Neural cell (in vitro differentiated cells): ENCODE measurements at regions not wholly inside any gene's neighbourhood (a gene's known extent, or its start where the extent isn't known, plus 50 kb on each side); places are given as distances from the start of the nearest gene placed in this dataset.

Experiments used
- H2AFZ ChIP-seq: fragments of 200-600, 300-800 bp; sonication (generic), shearing (Covaris generic); 2 replicates; pipeline ENCODE4 v1.6.0; 2014; ENCODE audit warnings: low read depth, mild to moderate bottlenecking, antibody characterized with exemption, low read length, moderate library complexity
- H3F3A ChIP-seq: fragments of 200-600 bp; shearing (Covaris generic); 2 replicates; pipeline ENCODE4 v1.6.1; 2016; ENCODE audit warnings: mild to moderate bottlenecking, moderate library complexity, mixed read lengths, antibody characterized with exemption, low read length; ENCODE audit not compliant: insufficient read depth, poor library complexity, severe bottlenecking
- H3K27ac ChIP-seq: fragments of 200-600, 300-800 bp; sonication (generic), shearing (Covaris generic); 2 replicates; pipeline ENCODE4 v1.5.1; 2014; ENCODE audit warnings: mild to moderate bottlenecking, low read length, moderate library complexity
- H3K27me3 ChIP-seq: fragments of 300-800, 200-600 bp; sonication (generic), shearing (Covaris generic); 2 replicates; pipeline ENCODE4 v1.6.0; 2014; ENCODE audit warnings: mild to moderate bottlenecking, low read depth, low read length, moderate library complexity; ENCODE audit not compliant: insufficient read depth
- H3K36me3 ChIP-seq: fragments of 300-800, 200-600 bp; sonication (generic), shearing (Covaris generic); 2 replicates; pipeline ENCODE4 v1.5.1; 2014; ENCODE audit warnings: mild to moderate bottlenecking, antibody characterized with exemption, low read length, moderate library complexity; ENCODE audit not compliant: insufficient read depth
- H3K4me2 ChIP-seq: fragments of 300-800, 200-600 bp; sonication (generic), shearing (Covaris generic); 2 replicates; pipeline ENCODE4 v1.6.0; 2014; ENCODE audit warnings: mild to moderate bottlenecking, low read length
- H3K4me3 ChIP-seq: fragments of 300-800, 200-600 bp; sonication (generic), shearing (Covaris generic); 2 replicates; pipeline ENCODE4 v1.5.1; 2014; ENCODE audit warnings: mild to moderate bottlenecking, low read length, moderate library complexity
- H3K79me2 ChIP-seq: fragments of 200-600 bp; shearing (Covaris generic); replicated peaks from 2 replicates; pipeline ENCODE4 v1.6.0; 2014; ENCODE audit warnings: mild to moderate bottlenecking, low read length, moderate library complexity; ENCODE audit not compliant: insufficient read depth
- H3K9ac ChIP-seq: fragments of 300-800, 200-600 bp; sonication (generic), shearing (Covaris generic); 2 replicates; pipeline ENCODE4 v1.6.1; 2016; ENCODE audit warnings: mild to moderate bottlenecking, low read length, mixed read lengths
- H3K9me2 ChIP-seq: fragments of 200-600 bp; shearing (Covaris generic); 2 replicates; pipeline ENCODE4 v1.6.1; 2016; ENCODE audit warnings: mild to moderate bottlenecking, low read length, mixed read lengths; ENCODE audit not compliant: insufficient read depth
- H3K9me3 ChIP-seq: fragments of 200-600, 300-800 bp; sonication (generic), shearing (Covaris generic); 2 replicates; pipeline ENCODE4 v1.6.1; 2016; ENCODE audit warnings: mild to moderate bottlenecking, mixed run types, low read length, moderate library complexity, mixed read lengths
- H4K20me1 ChIP-seq: fragments of 200-600 bp; shearing (Covaris generic); 2 replicates; pipeline ENCODE4 v1.6.1; 2016; ENCODE audit warnings: mild to moderate bottlenecking, mixed run types; ENCODE audit not compliant: insufficient read depth
- EP300 ChIP-seq: fragments of 450-650 bp; conservative IDR thresholded peaks from 2 replicates; pipeline ENCODE4 v1.6.1; 2014; ENCODE audit warnings: antibody characterized with exemption, mild to moderate bottlenecking, moderate library complexity; ENCODE audit not compliant: poor library complexity, severe bottlenecking
- EZH2 ChIP-seq: fragments of 200-600, 300-800 bp; shearing (Covaris generic), sonication (generic); IDR thresholded peaks from 2 replicates; pipeline ENCODE4 v1.6.1; 2014; ENCODE audit warnings: antibody characterized with exemption, low read length, borderline replicate concordance, mild to moderate bottlenecking; ENCODE audit not compliant: insufficient read depth, poor library complexity, severe bottlenecking
- MXI1 ChIP-seq: fragments of 450-650 bp; conservative IDR thresholded peaks from 2 replicates; pipeline ENCODE4 v1.6.1; 2014; ENCODE audit warnings: antibody characterized with exemption, mild to moderate bottlenecking; ENCODE audit not compliant: poor library complexity, severe bottlenecking
- POLR2AphosphoS5 ChIP-seq: IDR thresholded peaks from 2 replicates; pipeline ENCODE4 v1.6.1; 2012
- RAD21 ChIP-seq: fragments of 450-650 bp; conservative IDR thresholded peaks from 2 replicates; pipeline ENCODE4 v1.6.1; 2014; ENCODE audit warnings: antibody characterized with exemption, mild to moderate bottlenecking, moderate library complexity
- REST ChIP-seq: IDR thresholded peaks from 2 replicates; pipeline ENCODE4 v1.6.1; 2012; ENCODE audit warnings: borderline replicate concordance
- SMC3 ChIP-seq: fragments of 450-650 bp; conservative IDR thresholded peaks from 2 replicates; pipeline ENCODE4 v1.6.1; 2014; ENCODE audit warnings: antibody characterized with exemption, mild to moderate bottlenecking, moderate library complexity; ENCODE audit not compliant: poor library complexity
- TAF1 ChIP-seq: IDR thresholded peaks from 2 replicates; pipeline ENCODE4 v1.6.1; 2012; ENCODE audit warnings: low read depth
- TF ChIP-seq, protein P1 (sequence below): fragments of 450-650 bp; IDR thresholded peaks from 2 replicates; pipeline ENCODE4 v1.5.1; 2014; ENCODE audit warnings: antibody characterized with exemption, mild to moderate bottlenecking, moderate library complexity; ENCODE audit not compliant: poor library complexity, severe bottlenecking

GRCh38 chr6:170201361-170201760, 89.5 kb downstream of the DLL1 start:
- Histone ChIP-seq H3K4me3 (no peak overlapping the region), H2AFZ (no peak overlapping the region), H3F3A (no peaks in the 10 kb centered on the region), H3K9ac (no peak overlapping the region), H3K4me2 (no peak overlapping the region), H3K27ac (no peak overlapping the region), H4K20me1 (no peaks in the 10 kb centered on the region), H3K9me3 (peaks cover under 1% of the 10 kb centered on the region), H3K9me2 (no peaks in the 10 kb centered on the region), H3K79me2 (no peaks in the 10 kb centered on the region), H3K27me3 (no peaks in the 10 kb centered on the region), H3K36me3 (no peaks in the 10 kb centered on the region)
- TF ChIP-seq EZH2, result no peak
- TF ChIP-seq EP300, result no peak
- TF ChIP-seq, protein P1, sequence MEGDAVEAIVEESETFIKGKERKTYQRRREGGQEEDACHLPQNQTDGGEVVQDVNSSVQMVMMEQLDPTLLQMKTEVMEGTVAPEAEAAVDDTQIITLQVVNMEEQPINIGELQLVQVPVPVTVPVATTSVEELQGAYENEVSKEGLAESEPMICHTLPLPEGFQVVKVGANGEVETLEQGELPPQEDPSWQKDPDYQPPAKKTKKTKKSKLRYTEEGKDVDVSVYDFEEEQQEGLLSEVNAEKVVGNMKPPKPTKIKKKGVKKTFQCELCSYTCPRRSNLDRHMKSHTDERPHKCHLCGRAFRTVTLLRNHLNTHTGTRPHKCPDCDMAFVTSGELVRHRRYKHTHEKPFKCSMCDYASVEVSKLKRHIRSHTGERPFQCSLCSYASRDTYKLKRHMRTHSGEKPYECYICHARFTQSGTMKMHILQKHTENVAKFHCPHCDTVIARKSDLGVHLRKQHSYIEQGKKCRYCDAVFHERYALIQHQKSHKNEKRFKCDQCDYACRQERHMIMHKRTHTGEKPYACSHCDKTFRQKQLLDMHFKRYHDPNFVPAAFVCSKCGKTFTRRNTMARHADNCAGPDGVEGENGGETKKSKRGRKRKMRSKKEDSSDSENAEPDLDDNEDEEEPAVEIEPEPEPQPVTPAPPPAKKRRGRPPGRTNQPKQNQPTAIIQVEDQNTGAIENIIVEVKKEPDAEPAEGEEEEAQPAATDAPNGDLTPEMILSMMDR, result no peak
- TF ChIP-seq TAF1, result no peak
- no peak for TF ChIP-seq SMC3
- TF ChIP-seq MXI1, result no peak
- TF ChIP-seq REST, result no peak
- TF ChIP-seq POLR2AphosphoS5, result no peak
- no peak for TF ChIP-seq RAD21

- Histone ChIP-seq H3F3A (no peaks in the 10 kb centered on the region), H4K20me1 (no peaks in the 10 kb centered on the region), H3K36me3 (no peaks in the 10 kb centered on the region), H3K9me3 (peaks cover 5% of the 10 kb centered on the region), H3K9me2 (no peaks in the 10 kb centered on the region), H3K4me2 (no peak overlapping the region), H3K79me2 (no peaks in the 10 kb centered on the region), H3K9ac (no peak overlapping the region), H3K4me3 (no peak overlapping the region), H3K27ac (no peak overlapping the region), H2AFZ (no peak overlapping the region), H3K27me3 (no peaks in the 10 kb centered on the region)
- TF ChIP-seq, protein P1, result no peak
- TF ChIP-seq SMC3 (no peak), RAD21 (no peak), REST (no peak), EZH2 (no peak), EP300 (no peak), MXI1 (no peak), TAF1 (no peak), POLR2AphosphoS5 (no peak)
These were observed 90.4 kb downstream of the DLL1 start for GRCh38 chr6:170200458-170200891.
